HepG2 (cell line): ENCODE measurements at regions not wholly inside any gene's neighbourhood (a gene's known extent, or its start where the extent isn't known, plus 50 kb on each side); places are given as distances from the start of the nearest gene placed in this dataset.

ENCODE experiments used
- ATAC-seq: fragments of 200-7000 bp; cut with Tn5 transposase; 3 replicates; pipeline ENCODE4 v1.9.1; 2020; ENCODE audit warnings: mild to moderate bottlenecking, moderate library complexity
- BruUV-seq: library from RNA; stranded (reverse); fragments of 400-500 nt; replicated peaks from 2 replicates; lab custom pipeline; 2021; lab: Mats Ljungman, UMichigan
- CTCF ChIA-PET: fragments of 300-600 bp; formaldehyde crosslinking; extraction: SDS; loops from one replicate; lab custom pipeline; 2021; ENCODE audit warnings: low total read pairs, inconsistent platforms, low intra/inter-chr PET ratio; lab: Yijun Ruan, JAX
- POLR2A ChIA-PET: fragments of 350-600 bp; sonication (Branson Sonifier 250); formaldehyde crosslinking; loops from one replicate; lab custom pipeline; 2020; ENCODE audit warnings: antibody characterized with exemption, inconsistent platforms; lab: Yijun Ruan, JAX
- DNase-seq: peaks from one replicate; pipeline ENCODE4 v3.0.0-alpha.2; 2015; ENCODE audit warnings: low spot score
- FAIRE-seq: peaks from 3 replicates; lab custom pipeline; 2011; peaks lifted over from hg19 to GRCh38; lab: Jason Lieb, UNC
- H2AFZ ChIP-seq: one replicate; pipeline ENCODE4 v1.6.1; 2011; ENCODE audit warnings: low read length, inconsistent platforms
- H3K27ac ChIP-seq: fragments of 300-600 bp; 3 replicates; pipeline ENCODE4 v1.8.0; 2011; ENCODE audit warnings: mixed run types, mild to moderate bottlenecking, mixed read lengths, low read length, inconsistent platforms; ENCODE audit not compliant: insufficient read depth; ENCODE audit errors: extremely low read length
- H3K27me3 ChIP-seq, 2 experiments: fragments of 200-600 bp in 1 of 2; 2 replicates in 1 of 2; 3 replicates in 1 of 2; pipeline versions ENCODE4 v1.6.0 to v1.8.0; 2011; ENCODE audit warnings: low read length in 2 of 2, mild to moderate bottlenecking in 2 of 2, moderate library complexity in 2 of 2, inconsistent platforms in 1 of 2; ENCODE audit not compliant: insufficient read depth in 2 of 2, control insufficient read depth in 1 of 2
- H3K36me3 ChIP-seq, 2 experiments: fragments of 200-600 bp in 1 of 2; replicated peaks in 1 of 2; 2 replicates in 1 of 2; 3 replicates in 1 of 2; pipeline versions ENCODE4 v1.5.1 to v1.8.0; 2011; ENCODE audit warnings: low read length in 2 of 2, inconsistent platforms in 1 of 2; ENCODE audit not compliant: insufficient read depth in 2 of 2, control insufficient read depth in 1 of 2
- H3K4me1 ChIP-seq: 2 replicates; pipeline ENCODE4 v1.5.1; 2012; ENCODE audit warnings: low read length, inconsistent platforms; ENCODE audit not compliant: insufficient read depth
- H3K4me2 ChIP-seq: 2 replicates; pipeline ENCODE4 v1.6.0; 2011; ENCODE audit warnings: low read depth, low read length, inconsistent platforms
- H3K4me3 ChIP-seq, 3 experiments: fragments of 200-600 bp in 1 of 3; sonication (generic), shearing (Covaris generic) in 1 of 3; replicated peaks in 1 of 3; 2 replicates each; pipeline ENCODE4 v1.5.1; 2011 to 2016; ENCODE audit warnings: low read length in 3 of 3, inconsistent platforms in 2 of 3, low read depth in 2 of 3, mild to moderate bottlenecking in 2 of 3, control low read depth in 1 of 3, mixed read lengths in 1 of 3; ENCODE audit not compliant: insufficient read depth in 1 of 3
- H3K79me2 ChIP-seq: one replicate; pipeline ENCODE4 v1.6.1; 2011; ENCODE audit warnings: low read length, inconsistent platforms; ENCODE audit not compliant: insufficient read depth
- H3K9ac ChIP-seq: 2 replicates; pipeline ENCODE4 v1.6.0; 2011; ENCODE audit warnings: mild to moderate bottlenecking, low read depth, low read length, inconsistent platforms; ENCODE audit not compliant: insufficient read depth
- H3K9me3 ChIP-seq: 2 replicates; pipeline ENCODE4 v1.5.1; 2012; ENCODE audit warnings: mild to moderate bottlenecking, low read length
- H4K20me1 ChIP-seq: 2 replicates; pipeline ENCODE4 v1.6.0; 2011; ENCODE audit warnings: inconsistent platforms, mild to moderate bottlenecking, low read length, moderate library complexity; ENCODE audit not compliant: insufficient read depth
- DNMT3B ChIP-seq: conservative IDR thresholded peaks from 2 replicates; pipeline ENCODE4 v1.6.1; 2016; ENCODE audit warnings: missing biosample characterization, control low read depth
- HES4 ChIP-seq: sonication (generic); formaldehyde crosslinking; IDR thresholded peaks from 2 replicates; pipeline ENCODE4 v1.9.0; 2021; ENCODE audit warnings: mild to moderate bottlenecking, missing genetic modification reagents, borderline replicate concordance
- PHB2 ChIP-seq: fragments of 450-650 bp; IDR thresholded peaks from 2 replicates; pipeline ENCODE4 v1.6.1; 2018; ENCODE audit not compliant: partially characterized antibody
- SMC3 ChIP-seq: IDR thresholded peaks from 2 replicates; pipeline ENCODE4 v1.6.1; 2011; ENCODE audit warnings: low read length, improper control_type of control experiment
- XBP1 ChIP-seq: sonication (generic); formaldehyde crosslinking; IDR thresholded peaks from 2 replicates; pipeline ENCODE4 v1.5.0; 2020; ENCODE audit warnings: missing genetic modification reagents
- ZC3H4 ChIP-seq: sonication (generic); formaldehyde crosslinking; IDR thresholded peaks from 2 replicates; pipeline ENCODE4 v1.4.0; 2020; ENCODE audit warnings: missing genetic modification reagents, borderline replicate concordance
- ZFP82 ChIP-seq: sonication (generic); formaldehyde crosslinking; IDR thresholded peaks from 2 replicates; pipeline ENCODE4 v1.5.1; 2020; ENCODE audit warnings: mild to moderate bottlenecking, missing genetic modification reagents, borderline replicate concordance
- ZNF562 ChIP-seq: sonication (generic); formaldehyde crosslinking; IDR thresholded peaks from 2 replicates; pipeline ENCODE4 v1.8.0; 2022; ENCODE audit warnings: missing genetic modification reagents, borderline replicate concordance
- ZNF775 ChIP-seq: sonication (generic); formaldehyde crosslinking; IDR thresholded peaks from 2 replicates; pipeline ENCODE4 v1.4.0; 2020; ENCODE audit warnings: missing genetic modification reagents, mild to moderate bottlenecking, moderate library complexity, borderline replicate concordance
- ZNF816 ChIP-seq: sonication (generic); formaldehyde crosslinking; IDR thresholded peaks from 2 replicates; pipeline ENCODE4 v1.8.0; 2022; ENCODE audit warnings: missing genetic modification reagents, mild to moderate bottlenecking, borderline replicate concordance
- WGBS: methylation state at CpG from one replicate; pipeline ENCODE4 v1.1.6; 2017; ENCODE audit warnings: low lambda C conversion rate; 5-methylcytosine and 5-hydroxymethylcytosine counted together
- in situ Hi-C: cut with HindIII; loops from 2 replicates; pipeline ENCODE4 v1.10.0; 2017; ENCODE audit warnings: low pct_unique_long_range_greater_than_20kb; ENCODE audit not compliant: extremely low pct_ligation_motif_present
- intact Hi-C: fragments of 100-400 bp; cut with micrococcal nuclease; formaldehyde crosslinking; loops from one replicate; pipeline ENCODE4 v1.10.0; 2022; ENCODE audit not compliant: unreplicated experiment
- TF ChIP-seq, protein P1 (sequence below): sonication (generic); formaldehyde crosslinking; IDR thresholded peaks from 2 replicates; pipeline ENCODE4 v1.5.0; 2020; ENCODE audit warnings: mild to moderate bottlenecking, missing genetic modification reagents, borderline replicate concordance
- TF ChIP-seq, protein P2 (sequence below): sonication (generic); formaldehyde crosslinking; conservative IDR thresholded peaks from 2 replicates; pipeline ENCODE4 v1.5.0; 2020; ENCODE audit warnings: missing genetic modification reagents
- TF ChIP-seq, protein P3 (sequence below): sonication (generic); formaldehyde crosslinking; conservative IDR thresholded peaks from 2 replicates; pipeline ENCODE4 v1.8.0; 2022; ENCODE audit warnings: missing genetic modification reagents
- TF ChIP-seq, protein P4 (sequence below): sonication (generic); formaldehyde crosslinking; IDR thresholded peaks from 2 replicates; pipeline ENCODE4 v1.4.0; 2020; ENCODE audit warnings: mild to moderate bottlenecking, missing genetic modification reagents

DNA sequence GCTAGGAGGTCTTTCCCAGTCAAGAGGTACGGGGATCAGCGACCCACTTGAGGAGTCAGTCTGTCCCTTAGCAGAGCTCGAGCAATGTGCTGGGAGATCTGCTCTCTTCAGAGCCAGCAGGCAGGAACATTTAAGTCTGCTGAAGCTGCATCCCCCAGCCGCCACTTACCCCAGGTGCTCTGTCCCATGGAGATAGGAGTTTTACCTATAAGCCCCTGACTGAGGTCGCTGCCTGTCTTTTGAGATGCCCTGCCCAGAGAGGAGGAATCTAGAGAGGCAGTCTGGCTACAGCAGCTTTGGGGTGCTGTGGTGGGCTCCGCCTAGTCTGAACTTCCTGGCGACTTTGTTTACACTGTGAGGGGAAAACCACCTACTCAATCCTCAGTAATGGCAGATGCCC, 874.9 kb upstream of the FLRT2 start:
- Histone ChIP-seq H3K4me2 (no peak overlapping the region), H2AFZ (no peak overlapping the region), H3K27ac (no peak overlapping the region), H3K9me3 (peaks cover 83% of the 10 kb centered on the region), H3K27me3 (no peaks in the 10 kb centered on the region), H3K4me1 (no peaks in the 10 kb centered on the region), H3K4me3 (no peak overlapping the region), H4K20me1 (no peaks in the 10 kb centered on the region), H3K9ac (no peak overlapping the region), H3K79me2 (no peaks in the 10 kb centered on the region), H3K36me3 (no peaks in the 10 kb centered on the region)
- FAIRE-seq: no peak
- ChIA-PET POLR2A (no interaction called here), CTCF (no interaction called here)
- no peak for ATAC-seq
- in situ Hi-C loops (no loop called here), intact Hi-C loops (no loop called here)
- 17% methylated on average over 1 of the region's 7 CpGs for WGBS
- DNase-seq: no peak
- no TSS peak for BruUV-seq
- TF ChIP-seq ZNF562 (CRISPR knock-in tag) (no peak), PHB2 (no peak), DNMT3B (CRISPR knock-in tag) (no peak), ZNF816 (no peak), XBP1 (CRISPR knock-in tag) (no peak), HES4 (CRISPR knock-in tag) (no peak), SMC3 (no peak), ZFP82 (CRISPR knock-in tag) (no peak), ZC3H4 (CRISPR knock-in tag) (no peak), ZNF775 (no peak)
- TF ChIP-seq, protein P1, sequence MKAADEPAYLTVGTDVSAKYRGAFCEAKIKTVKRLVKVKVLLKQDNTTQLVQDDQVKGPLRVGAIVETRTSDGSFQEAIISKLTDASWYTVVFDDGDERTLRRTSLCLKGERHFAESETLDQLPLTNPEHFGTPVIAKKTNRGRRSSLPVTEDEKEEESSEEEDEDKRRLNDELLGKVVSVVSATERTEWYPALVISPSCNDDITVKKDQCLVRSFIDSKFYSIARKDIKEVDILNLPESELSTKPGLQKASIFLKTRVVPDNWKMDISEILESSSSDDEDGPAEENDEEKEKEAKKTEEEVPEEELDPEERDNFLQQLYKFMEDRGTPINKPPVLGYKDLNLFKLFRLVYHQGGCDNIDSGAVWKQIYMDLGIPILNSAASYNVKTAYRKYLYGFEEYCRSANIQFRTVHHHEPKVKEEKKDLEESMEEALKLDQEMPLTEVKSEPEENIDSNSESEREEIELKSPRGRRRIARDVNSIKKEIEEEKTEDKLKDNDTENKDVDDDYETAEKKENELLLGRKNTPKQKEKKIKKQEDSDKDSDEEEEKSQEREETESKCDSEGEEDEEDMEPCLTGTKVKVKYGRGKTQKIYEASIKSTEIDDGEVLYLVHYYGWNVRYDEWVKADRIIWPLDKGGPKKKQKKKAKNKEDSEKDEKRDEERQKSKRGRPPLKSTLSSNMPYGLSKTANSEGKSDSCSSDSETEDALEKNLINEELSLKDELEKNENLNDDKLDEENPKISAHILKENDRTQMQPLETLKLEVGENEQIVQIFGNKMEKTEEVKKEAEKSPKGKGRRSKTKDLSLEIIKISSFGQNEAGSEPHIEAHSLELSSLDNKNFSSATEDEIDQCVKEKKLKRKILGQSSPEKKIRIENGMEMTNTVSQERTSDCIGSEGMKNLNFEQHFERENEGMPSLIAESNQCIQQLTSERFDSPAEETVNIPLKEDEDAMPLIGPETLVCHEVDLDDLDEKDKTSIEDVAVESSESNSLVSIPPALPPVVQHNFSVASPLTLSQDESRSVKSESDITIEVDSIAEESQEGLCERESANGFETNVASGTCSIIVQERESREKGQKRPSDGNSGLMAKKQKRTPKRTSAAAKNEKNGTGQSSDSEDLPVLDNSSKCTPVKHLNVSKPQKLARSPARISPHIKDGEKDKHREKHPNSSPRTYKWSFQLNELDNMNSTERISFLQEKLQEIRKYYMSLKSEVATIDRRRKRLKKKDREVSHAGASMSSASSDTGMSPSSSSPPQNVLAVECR: no peak
- TF ChIP-seq, protein P2, sequence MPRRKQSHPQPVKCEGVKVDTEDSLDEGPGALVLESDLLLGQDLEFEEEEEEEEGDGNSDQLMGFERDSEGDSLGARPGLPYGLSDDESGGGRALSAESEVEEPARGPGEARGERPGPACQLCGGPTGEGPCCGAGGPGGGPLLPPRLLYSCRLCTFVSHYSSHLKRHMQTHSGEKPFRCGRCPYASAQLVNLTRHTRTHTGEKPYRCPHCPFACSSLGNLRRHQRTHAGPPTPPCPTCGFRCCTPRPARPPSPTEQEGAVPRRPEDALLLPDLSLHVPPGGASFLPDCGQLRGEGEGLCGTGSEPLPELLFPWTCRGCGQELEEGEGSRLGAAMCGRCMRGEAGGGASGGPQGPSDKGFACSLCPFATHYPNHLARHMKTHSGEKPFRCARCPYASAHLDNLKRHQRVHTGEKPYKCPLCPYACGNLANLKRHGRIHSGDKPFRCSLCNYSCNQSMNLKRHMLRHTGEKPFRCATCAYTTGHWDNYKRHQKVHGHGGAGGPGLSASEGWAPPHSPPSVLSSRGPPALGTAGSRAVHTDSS (CRISPR knock-in tag): no peak
- TF ChIP-seq, protein P3, sequence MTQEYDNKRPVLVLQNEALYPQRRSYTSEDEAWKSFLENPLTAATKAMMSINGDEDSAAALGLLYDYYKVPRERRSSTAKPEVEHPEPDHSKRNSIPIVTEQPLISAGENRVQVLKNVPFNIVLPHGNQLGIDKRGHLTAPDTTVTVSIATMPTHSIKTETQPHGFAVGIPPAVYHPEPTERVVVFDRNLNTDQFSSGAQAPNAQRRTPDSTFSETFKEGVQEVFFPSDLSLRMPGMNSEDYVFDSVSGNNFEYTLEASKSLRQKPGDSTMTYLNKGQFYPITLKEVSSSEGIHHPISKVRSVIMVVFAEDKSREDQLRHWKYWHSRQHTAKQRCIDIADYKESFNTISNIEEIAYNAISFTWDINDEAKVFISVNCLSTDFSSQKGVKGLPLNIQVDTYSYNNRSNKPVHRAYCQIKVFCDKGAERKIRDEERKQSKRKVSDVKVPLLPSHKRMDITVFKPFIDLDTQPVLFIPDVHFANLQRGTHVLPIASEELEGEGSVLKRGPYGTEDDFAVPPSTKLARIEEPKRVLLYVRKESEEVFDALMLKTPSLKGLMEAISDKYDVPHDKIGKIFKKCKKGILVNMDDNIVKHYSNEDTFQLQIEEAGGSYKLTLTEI: no peak
- TF ChIP-seq, protein P4, sequence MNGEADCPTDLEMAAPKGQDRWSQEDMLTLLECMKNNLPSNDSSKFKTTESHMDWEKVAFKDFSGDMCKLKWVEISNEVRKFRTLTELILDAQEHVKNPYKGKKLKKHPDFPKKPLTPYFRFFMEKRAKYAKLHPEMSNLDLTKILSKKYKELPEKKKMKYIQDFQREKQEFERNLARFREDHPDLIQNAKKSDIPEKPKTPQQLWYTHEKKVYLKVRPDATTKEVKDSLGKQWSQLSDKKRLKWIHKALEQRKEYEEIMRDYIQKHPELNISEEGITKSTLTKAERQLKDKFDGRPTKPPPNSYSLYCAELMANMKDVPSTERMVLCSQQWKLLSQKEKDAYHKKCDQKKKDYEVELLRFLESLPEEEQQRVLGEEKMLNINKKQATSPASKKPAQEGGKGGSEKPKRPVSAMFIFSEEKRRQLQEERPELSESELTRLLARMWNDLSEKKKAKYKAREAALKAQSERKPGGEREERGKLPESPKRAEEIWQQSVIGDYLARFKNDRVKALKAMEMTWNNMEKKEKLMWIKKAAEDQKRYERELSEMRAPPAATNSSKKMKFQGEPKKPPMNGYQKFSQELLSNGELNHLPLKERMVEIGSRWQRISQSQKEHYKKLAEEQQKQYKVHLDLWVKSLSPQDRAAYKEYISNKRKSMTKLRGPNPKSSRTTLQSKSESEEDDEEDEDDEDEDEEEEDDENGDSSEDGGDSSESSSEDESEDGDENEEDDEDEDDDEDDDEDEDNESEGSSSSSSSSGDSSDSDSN (CRISPR knock-in tag): no peak
